ENCODE measurements at regions not wholly inside any gene's neighbourhood (a gene's known extent, or its start where the extent isn't known, plus 50 kb on each side); places are given as distances from the start of the nearest gene placed in this dataset.

GRCh38 chr18:27785815-27786471 is 391.0 kb downstream of the CDH2 start:
- TF ChIP-seq CTCF (IDR thresholded peaks at IDR 0.05) = no peak
- no peak for TF ChIP-seq POLR2AphosphoS5 (IDR thresholded peaks at IDR 0.05)
- no peak for TF ChIP-seq POLR2A (IDR thresholded peaks at IDR 0.05; ENCODE audit: low read depth)
- no peak for TF ChIP-seq EP300 (IDR thresholded peaks at IDR 0.05)

All from esophagus muscularis mucosa (tissue), 4 donors.